ENCODE measurements at regions not wholly inside any gene's neighbourhood (a gene's known extent, or its start where the extent isn't known, plus 50 kb on each side); places are given as distances from the start of the nearest gene placed in this dataset.

- Histone ChIP-seq H2BK20ac (ENCODE audit: low read length) (no peak overlapping the region), H3K27me3 (replicated peaks in 1 of 4; ENCODE audit: control insufficient read depth in 3 of 4, extremely low read depth in 1 of 4, insufficient read depth in 3 of 4, low read length in 3 of 4) (no peaks in the 10 kb centered on the region), H2AK5ac (ENCODE audit: low read depth, low read length) (no peak overlapping the region), H4K5ac (ENCODE audit: insufficient read length, low read depth, low read length) (no peak overlapping the region), H2BK120ac (replicated peaks; ENCODE audit: low read depth, low read length) (no peak overlapping the region), H4K8ac (ENCODE audit: extremely low read depth, insufficient read depth, low read length) (no peak overlapping the region), H3K4me1 (replicated peaks in 1 of 4; ENCODE audit: control insufficient read depth in 3 of 4, insufficient read depth in 4 of 4, low read length in 3 of 4) (peaks cover 2 to 7% (median 5%) of the 10 kb centered on the region in 4 experiments; a peak in 4 of 7 replicates), H3K23ac (ENCODE audit: insufficient read length) (no peak overlapping the region), H3K18ac (ENCODE audit: extremely low read depth, low read length) (no peak overlapping the region), H4K91ac (replicated peaks; ENCODE audit: insufficient read length, low read length) (no peak overlapping the region), H2BK12ac (ENCODE audit: low read depth, low read length) (no peak overlapping the region), H3K23me2 (ENCODE audit: low read depth, low read length) (no peaks in the 10 kb centered on the region), H3K9ac (replicated peaks in 1 of 4; ENCODE audit: extremely low read depth in 1 of 4, low read depth in 3 of 4, low read length in 3 of 4) (no peak overlapping the region), H3K4ac (replicated peaks; ENCODE audit: insufficient read length, low read depth, low read length) (no peak overlapping the region), H3K4me3 (ENCODE audit: extremely low read depth in 1 of 4, insufficient read depth in 2 of 4, low read depth in 3 of 4, low read length in 4 of 4) (no peak overlapping the region), H3K36me3 (ENCODE audit: control insufficient read depth in 2 of 4, insufficient read depth in 4 of 4, low read length in 3 of 4) (no peaks in the 10 kb centered on the region), H3K79me2 (ENCODE audit: control insufficient read depth in 1 of 2, insufficient read depth in 2 of 2, low read length in 2 of 2) (no peaks in the 10 kb centered on the region), H2BK15ac (ENCODE audit: low read length) (no peak overlapping the region), H3K79me1 (ENCODE audit: low read depth, low read length) (no peaks in the 10 kb centered on the region), H3K56ac (replicated peaks; ENCODE audit: insufficient read length, low read depth, low read length) (no peak overlapping the region), H3K9me3 (ENCODE audit: insufficient read depth in 2 of 2, low read depth in 1 of 2, low read length in 1 of 2) (no peaks in the 10 kb centered on the region), H2AFZ (ENCODE audit: low read length) (no peak overlapping the region), H3K4me2 (ENCODE audit: insufficient read depth in 1 of 2, low read depth in 2 of 2, low read length in 2 of 2) (no peak overlapping the region), H4K20me1 (replicated peaks in 1 of 2; ENCODE audit: control insufficient read depth in 1 of 2, insufficient read depth in 2 of 2, low read length in 2 of 2) (no peaks in the 10 kb centered on the region), H3K14ac (ENCODE audit: insufficient read length) (no peak overlapping the region), H2BK5ac (ENCODE audit: low read depth, low read length) (no peak overlapping the region), H3K27ac (ENCODE audit: low read depth, low read length) (no peak overlapping the region)
- POLR2A ChIA-PET (ENCODE audit: partially characterized antibody): no interaction called here
- no peak for FAIRE-seq
- CTCF ChIA-PET (ENCODE audit: partially characterized antibody): no interaction called here
- DNase-seq (ENCODE audit: low read depth in 1 of 2, low spot score in 2 of 2): no peak
- TF ChIP-seq CBX8 (IDR thresholded peaks at IDR 0.05; ENCODE audit: borderline replicate concordance, low read depth, low read length) (no peak), GTF2F1 (IDR thresholded peaks at IDR 0.05; ENCODE audit: borderline replicate concordance, low read depth, low read length) (no peak), HDAC2 (IDR thresholded peaks at IDR 0.05; ENCODE audit: borderline replicate concordance in 1 of 2, low read depth in 2 of 2, low read length in 2 of 2) (no peak), CHD2 (IDR thresholded peaks at IDR 0.05; ENCODE audit: low read length) (no peak), KDM5A (IDR thresholded peaks at IDR 0.05; ENCODE audit: low read length) (no peak), FOSL1 (IDR thresholded peaks at IDR 0.05; ENCODE audit: insufficient read depth, low read depth, low read length) (no peak), TCF12 (IDR thresholded peaks at IDR 0.05; ENCODE audit: low read depth, low read length) (no peak), MAFK (IDR thresholded peaks at IDR 0.05; ENCODE audit: low read depth, low read length) (no peak)
- TF ChIP-seq, protein P1, sequence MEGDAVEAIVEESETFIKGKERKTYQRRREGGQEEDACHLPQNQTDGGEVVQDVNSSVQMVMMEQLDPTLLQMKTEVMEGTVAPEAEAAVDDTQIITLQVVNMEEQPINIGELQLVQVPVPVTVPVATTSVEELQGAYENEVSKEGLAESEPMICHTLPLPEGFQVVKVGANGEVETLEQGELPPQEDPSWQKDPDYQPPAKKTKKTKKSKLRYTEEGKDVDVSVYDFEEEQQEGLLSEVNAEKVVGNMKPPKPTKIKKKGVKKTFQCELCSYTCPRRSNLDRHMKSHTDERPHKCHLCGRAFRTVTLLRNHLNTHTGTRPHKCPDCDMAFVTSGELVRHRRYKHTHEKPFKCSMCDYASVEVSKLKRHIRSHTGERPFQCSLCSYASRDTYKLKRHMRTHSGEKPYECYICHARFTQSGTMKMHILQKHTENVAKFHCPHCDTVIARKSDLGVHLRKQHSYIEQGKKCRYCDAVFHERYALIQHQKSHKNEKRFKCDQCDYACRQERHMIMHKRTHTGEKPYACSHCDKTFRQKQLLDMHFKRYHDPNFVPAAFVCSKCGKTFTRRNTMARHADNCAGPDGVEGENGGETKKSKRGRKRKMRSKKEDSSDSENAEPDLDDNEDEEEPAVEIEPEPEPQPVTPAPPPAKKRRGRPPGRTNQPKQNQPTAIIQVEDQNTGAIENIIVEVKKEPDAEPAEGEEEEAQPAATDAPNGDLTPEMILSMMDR (IDR thresholded peaks at IDR 0.05; ENCODE audit: control extremely low read depth in 1 of 3, insufficient read depth in 1 of 3, low read depth in 1 of 3, low read length in 3 of 3): no peak
- 89% methylated on average over 1 of the region's 1 CpG; no CpG with 5 or more reads in 1 of the 2 experiments for WGBS, 2 experiments (ENCODE audit: extremely low coverage in 1 of 2, insufficient coverage in 1 of 2, insufficient read length in 1 of 2, insufficient replicate concordance in 2 of 2, low coverage in 1 of 2, low lambda C conversion rate in 2 of 2, missing lambda C conversion rate in 1 of 2)
These were observed 82.6 kb upstream of the ANKH start for GRCh38 chr5:14954216-14954615.

All from H1 (cell line).